ENCODE measurements at regions not wholly inside any gene's neighbourhood (a gene's known extent, or its start where the extent isn't known, plus 50 kb on each side); places are given as distances from the start of the nearest gene placed in this dataset.

GRCh38 chr2:145548479-145548878, 1028.6 kb upstream of the ZEB2 start:
- H3K4me3 ChIP-seq = no peak overlapping the region
- no peak for DNase-seq
- no peaks in the 10 kb centered on the region for H3K27me3 ChIP-seq
- no peaks in the 10 kb centered on the region for H3K36me3 ChIP-seq (replicated peaks in 1 of 2)
- TF ChIP-seq CTCF (IDR thresholded peaks at IDR 0.05) = no peak
- no peak for TF ChIP-seq POLR2A (IDR thresholded peaks at IDR 0.05)
- no peak overlapping the region for H3K27ac ChIP-seq
- H3K9me3 ChIP-seq (replicated peaks in 1 of 3) = no peaks in the 10 kb centered on the region
- H3K4me1 ChIP-seq (replicated peaks in 1 of 2) = no peaks in the 10 kb centered on the region
- intact Hi-C loops (cut with DNase I) = no loop called here
- 87 to 88% (median 88%) methylated on average over 8 of the region's 8 CpGs for WGBS, 4 donors

- intact Hi-C loops (cut with DNase I) = no loop called here
- DNase-seq = no peak
- 42 to 55% (median 46%) methylated on average over 4 of the region's 4 CpGs for WGBS, 4 donors
- Histone ChIP-seq H3K27me3 (no peaks in the 10 kb centered on the region), H3K4me3 (no peak overlapping the region), H3K36me3 (replicated peaks in 1 of 2) (no peaks in the 10 kb centered on the region), H3K9me3 (replicated peaks in 1 of 3) (no peaks in the 10 kb centered on the region), H3K4me1 (replicated peaks in 1 of 2) (no peaks in the 10 kb centered on the region), H3K27ac (no peak overlapping the region)
- TF ChIP-seq POLR2A (IDR thresholded peaks at IDR 0.05) = no peak
These were observed 1027.7 kb upstream of the ZEB2 start for GRCh38 chr2:145547620-145548019.

GRCh38 chr2:145546091-145546490, 1026.2 kb upstream of the ZEB2 start:
- no peak overlapping the region for H3K27ac ChIP-seq
- WGBS, 4 donors = 82 to 87% (median 84%) methylated on average over 2 of the region's 2 CpGs
- intact Hi-C loops (cut with DNase I) = no loop called here

GRCh38 chr2:145543856-145544255, 1023.9 kb upstream of the ZEB2 start:
- WGBS, 4 donors = 65 to 73% (median 67%) methylated on average over 5 of the region's 5 CpGs
- no peaks in the 10 kb centered on the region for H3K27me3 ChIP-seq
- DNase-seq = no peak
- no peaks in the 10 kb centered on the region for H3K4me1 ChIP-seq (replicated peaks in 1 of 2)
- intact Hi-C loops (cut with DNase I) = no loop called here
- no peak overlapping the region for H3K27ac ChIP-seq
- no peaks in the 10 kb centered on the region for H3K36me3 ChIP-seq (replicated peaks in 1 of 2)
- TF ChIP-seq CTCF (IDR thresholded peaks at IDR 0.05) (no peak), POLR2A (IDR thresholded peaks at IDR 0.05) (no peak)
- no peaks in the 10 kb centered on the region for H3K9me3 ChIP-seq (replicated peaks in 1 of 3)
- H3K4me3 ChIP-seq = no peak overlapping the region

More at GRCh38 chr2:145546091-145546490, 1026.2 kb upstream of the ZEB2 start:
- no peak for TF ChIP-seq POLR2A (IDR thresholded peaks at IDR 0.05)
- TF ChIP-seq CTCF (IDR thresholded peaks at IDR 0.05) = no peak
- no peaks in the 10 kb centered on the region for H3K9me3 ChIP-seq (replicated peaks in 1 of 3)
- no peaks in the 10 kb centered on the region for H3K36me3 ChIP-seq (replicated peaks in 1 of 2)
- no peak overlapping the region for H3K4me3 ChIP-seq
- no peak for DNase-seq
- H3K4me1 ChIP-seq (replicated peaks in 1 of 2) = no peaks in the 10 kb centered on the region
- no peaks in the 10 kb centered on the region for H3K27me3 ChIP-seq

- intact Hi-C loops (cut with DNase I) = no loop called here
- no peaks in the 10 kb centered on the region for H3K4me1 ChIP-seq (replicated peaks in 1 of 2)
- H3K9me3 ChIP-seq (replicated peaks in 1 of 3) = no peaks in the 10 kb centered on the region
- no peak overlapping the region for H3K27ac ChIP-seq
- TF ChIP-seq CTCF (IDR thresholded peaks at IDR 0.05) = no peak
- no peak for TF ChIP-seq POLR2A (IDR thresholded peaks at IDR 0.05)
- H3K27me3 ChIP-seq = no peaks in the 10 kb centered on the region
- H3K36me3 ChIP-seq (replicated peaks in 1 of 2) = no peaks in the 10 kb centered on the region
- no peak for DNase-seq
- H3K4me3 ChIP-seq = no peak overlapping the region
- WGBS, 4 donors = 74 to 84% (median 78%) methylated on average over 2 of the region's 2 CpGs
These were observed 1023.2 kb upstream of the ZEB2 start for GRCh38 chr2:145543155-145543554.
